HG03457 (cell line): ENCODE measurements at regions not wholly inside any gene's neighbourhood (a gene's known extent, or its start where the extent isn't known, plus 50 kb on each side); places are given as distances from the start of the nearest gene placed in this dataset.

Experiments
- ATAC-seq: cut with Tn5 transposase; IDR thresholded peaks from one replicate; pipeline ENCODE4 v1.9.1; 2021; ENCODE audit warnings: moderate number of reproducible peaks; ENCODE audit not compliant: unreplicated experiment

- ATAC-seq, result no peak
Measured at GRCh38 chr6:125537090-125537489, 212.3 kb upstream of the HEY2 start.

GRCh38 chr6:125539892-125540291 is 209.5 kb upstream of the HEY2 start:
- ATAC-seq, result no peak

GRCh38 chr6:125544819-125545218 is 204.6 kb upstream of the HEY2 start:
- ATAC-seq, result no peak

- no peak for ATAC-seq
Measured at GRCh38 chr6:125546841-125547251, 202.6 kb upstream of the HEY2 start.

- no peak for ATAC-seq
Measured at GRCh38 chr6:125547381-125547780, 202.1 kb upstream of the HEY2 start.

GRCh38 chr6:125549202-125549884 is 200.1 kb upstream of the HEY2 start:
- ATAC-seq, result no peak

GRCh38 chr6:125550892-125551291 is 198.5 kb upstream of the HEY2 start:
- ATAC-seq, result no peak

- ATAC-seq, result no peak
Measured at GRCh38 chr6:125552819-125553218, 196.6 kb upstream of the HEY2 start.

- no peak for ATAC-seq
Measured at GRCh38 chr6:125554456-125554855, 195.0 kb upstream of the HEY2 start.

- ATAC-seq, result no peak
Measured at GRCh38 chr6:125558241-125558843, 191.1 kb upstream of the HEY2 start.

- no peak for ATAC-seq
Measured at GRCh38 chr6:125558907-125559306, 190.5 kb upstream of the HEY2 start.

- no peak for ATAC-seq
Measured at GRCh38 chr6:125562156-125562555, 187.3 kb upstream of the HEY2 start.

GRCh38 chr6:125564941-125565340 is 184.5 kb upstream of the HEY2 start:
- no peak for ATAC-seq

GRCh38 chr6:125567407-125567806 is 182.0 kb upstream of the HEY2 start:
- ATAC-seq, result no peak

- ATAC-seq, result no peak
Measured at GRCh38 chr6:125568609-125569008, 180.8 kb upstream of the HEY2 start.

- ATAC-seq, result no peak
Measured at GRCh38 chr6:125570526-125570925, 178.9 kb upstream of the HEY2 start.

- no peak for ATAC-seq
Measured at GRCh38 chr6:125571207-125571755, 178.2 kb upstream of the HEY2 start.

GRCh38 chr6:125574604-125575003 is 174.8 kb upstream of the HEY2 start:
- no peak for ATAC-seq

- ATAC-seq, result no peak
Measured at GRCh38 chr6:125577124-125577662, 172.2 kb upstream of the HEY2 start.

GRCh38 chr6:125584468-125584939 is 164.9 kb upstream of the HEY2 start:
- no peak for ATAC-seq

- no peak for ATAC-seq
Measured at GRCh38 chr6:125585470-125585869, 164.0 kb upstream of the HEY2 start.

- ATAC-seq, result no peak
Measured at GRCh38 chr6:125586074-125586473, 163.4 kb upstream of the HEY2 start.
